HTR-8/SVneo (cell line): ENCODE measurements at regions not wholly inside any gene's neighbourhood (a gene's known extent, or its start where the extent isn't known, plus 50 kb on each side); places are given as distances from the start of the nearest gene placed in this dataset.

ENCODE experiments used
- DNase-seq: peaks from one replicate; pipeline ENCODE4 v3.0.0; 2011; ENCODE audit warnings: low spot score, mixed read lengths; ENCODE audit not compliant: insufficient read length
- FAIRE-seq: peaks from 2 replicates; lab custom pipeline; 2011; peaks lifted over from hg19 to GRCh38; lab: Jason Lieb, UNC

DNA sequence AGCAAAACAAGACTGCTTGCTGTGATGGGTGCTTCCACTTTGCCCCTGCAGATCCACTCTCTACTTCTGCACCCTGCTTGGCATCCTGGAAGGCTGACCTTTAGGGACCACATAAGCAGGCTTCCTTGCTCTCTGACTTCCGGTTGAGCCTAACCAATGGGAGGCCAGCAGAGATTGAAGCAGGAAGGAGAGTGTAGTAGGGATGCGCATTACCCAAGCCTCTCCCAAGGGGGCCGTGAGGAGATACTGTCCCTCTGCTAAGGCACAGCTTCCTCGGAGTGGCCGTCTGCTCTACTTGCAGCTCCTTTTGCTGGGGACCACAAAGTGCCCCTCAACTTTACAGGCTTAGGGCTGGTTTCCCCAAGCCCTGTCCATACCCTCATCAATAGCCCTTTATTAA is 624.3 kb upstream of the TENM3 start:
- FAIRE-seq (no peak), DNase-seq (no peak)

DNA sequence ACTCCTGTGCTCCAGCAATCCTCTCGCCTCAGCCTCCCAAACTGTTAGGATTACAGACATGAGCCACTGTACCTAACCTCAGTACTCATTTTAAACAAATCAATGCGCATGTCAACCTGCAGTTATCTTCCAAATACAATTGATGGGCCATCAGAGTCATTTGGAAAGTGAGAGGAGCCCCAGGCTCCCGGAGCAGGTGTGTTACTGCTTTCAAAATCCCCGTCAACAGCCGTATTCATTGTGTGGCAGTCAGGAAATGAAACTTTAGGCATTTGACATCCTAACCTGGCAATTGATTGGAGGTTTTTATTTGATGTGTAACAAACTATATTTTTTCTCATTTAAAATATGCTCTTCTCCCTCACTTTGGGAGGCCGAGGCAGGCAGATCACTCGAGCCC is 623.6 kb upstream of the TENM3 start:
- DNase-seq: no peak
- no peak for FAIRE-seq

DNA sequence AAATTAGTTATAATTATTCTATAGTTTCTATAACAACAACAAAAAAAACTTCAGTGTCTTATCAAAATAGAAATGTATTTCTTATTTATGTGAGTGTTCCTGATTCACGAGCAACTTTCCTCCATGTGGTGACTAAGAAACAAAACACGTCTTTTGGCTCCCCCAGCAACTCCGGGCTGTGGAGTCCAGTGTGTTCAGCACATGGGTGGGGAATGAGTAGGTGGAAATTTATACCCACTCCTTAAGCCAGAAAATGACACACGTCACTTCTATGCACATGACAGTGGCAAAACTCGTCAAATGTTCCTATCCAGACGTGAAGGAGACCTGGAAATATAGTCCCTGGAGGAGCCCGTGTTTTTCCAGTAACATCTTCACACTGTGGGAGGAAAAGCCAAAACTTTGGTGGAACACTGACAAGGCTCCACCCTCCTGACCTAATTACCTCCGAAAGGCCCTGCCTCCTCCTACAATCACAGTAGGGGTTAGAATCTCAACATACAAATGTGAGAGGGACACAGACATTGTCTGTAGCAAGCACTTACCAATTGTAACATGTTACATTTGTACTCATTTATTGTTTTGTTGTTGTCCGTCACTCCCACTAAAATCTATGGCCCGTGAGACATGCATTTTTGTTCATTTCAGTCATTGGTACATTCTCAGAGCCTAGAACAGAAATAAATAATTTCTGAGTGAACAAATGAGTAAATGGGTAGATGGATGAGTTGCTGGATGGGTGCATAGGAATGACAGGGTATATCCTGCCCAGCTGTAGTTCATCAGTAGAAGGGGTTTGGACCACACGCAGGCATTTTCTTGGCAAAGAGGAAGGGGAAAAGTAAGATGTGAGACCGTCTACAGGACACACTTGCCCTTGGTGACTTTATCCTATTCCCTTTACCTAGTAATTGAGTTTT is 605.8 kb upstream of the TENM3 start:
- DNase-seq (no peak), FAIRE-seq (no peak)

DNA sequence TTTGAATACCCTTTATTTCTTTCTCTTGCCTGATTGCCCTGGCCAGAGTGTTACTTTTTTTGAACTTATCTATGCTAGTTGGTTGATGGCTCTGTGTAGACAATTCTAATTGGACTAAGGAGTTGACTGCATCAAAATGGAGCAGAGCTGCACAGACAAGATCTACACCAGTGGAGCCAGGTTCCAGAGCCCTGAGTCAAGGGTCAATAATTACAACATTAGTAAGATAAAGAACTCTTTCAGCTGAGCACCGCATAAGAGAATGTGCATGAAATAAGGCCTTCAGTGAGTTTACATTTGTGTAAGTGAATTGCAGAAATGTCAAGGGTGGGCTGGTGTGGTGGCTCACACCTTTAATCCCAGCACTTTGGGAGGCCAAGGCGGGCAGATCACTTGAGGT is 599.7 kb upstream of the TENM3 start:
- FAIRE-seq: no peak
- DNase-seq: no peak

DNA sequence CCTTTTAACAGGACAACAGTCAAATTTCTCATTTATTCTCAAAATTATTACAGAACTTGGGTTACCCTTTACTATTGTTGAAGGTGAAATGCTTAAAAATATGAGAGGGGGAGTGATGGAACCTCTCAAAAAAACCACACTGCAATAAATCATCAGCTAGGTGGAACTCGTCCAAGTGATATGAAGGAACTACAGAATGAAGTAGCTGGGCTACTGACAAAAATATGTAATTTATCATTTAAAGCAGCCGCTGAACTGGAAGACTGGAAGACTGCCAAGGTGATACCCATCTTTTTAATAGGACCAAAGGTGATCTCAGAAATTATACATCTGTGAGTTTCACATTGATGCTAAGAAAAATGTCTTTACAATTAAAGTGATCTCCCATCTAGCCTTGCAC is 597.7 kb upstream of the TENM3 start:
- no peak for DNase-seq
- FAIRE-seq: no peak

DNA sequence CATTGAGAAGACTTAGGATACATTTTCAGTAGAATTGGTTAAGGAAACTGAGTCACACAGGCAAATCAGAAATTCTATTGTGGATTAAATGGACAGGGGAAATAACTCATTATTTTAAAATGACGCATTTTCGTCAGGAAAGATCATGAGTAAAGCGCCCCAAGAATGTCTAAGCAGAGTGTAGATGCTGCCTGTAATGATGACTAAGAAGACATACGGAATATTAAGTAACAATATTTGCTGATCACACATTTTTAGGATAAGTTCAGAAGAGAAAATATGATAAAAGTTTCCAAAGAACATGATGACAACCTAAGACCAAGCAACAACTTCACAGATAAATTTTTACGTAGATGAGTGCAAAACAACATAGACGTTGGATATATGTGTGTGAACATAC is 596.3 kb upstream of the TENM3 start:
- peak; percentile 45 for DNase-seq
- no peak for FAIRE-seq

DNA sequence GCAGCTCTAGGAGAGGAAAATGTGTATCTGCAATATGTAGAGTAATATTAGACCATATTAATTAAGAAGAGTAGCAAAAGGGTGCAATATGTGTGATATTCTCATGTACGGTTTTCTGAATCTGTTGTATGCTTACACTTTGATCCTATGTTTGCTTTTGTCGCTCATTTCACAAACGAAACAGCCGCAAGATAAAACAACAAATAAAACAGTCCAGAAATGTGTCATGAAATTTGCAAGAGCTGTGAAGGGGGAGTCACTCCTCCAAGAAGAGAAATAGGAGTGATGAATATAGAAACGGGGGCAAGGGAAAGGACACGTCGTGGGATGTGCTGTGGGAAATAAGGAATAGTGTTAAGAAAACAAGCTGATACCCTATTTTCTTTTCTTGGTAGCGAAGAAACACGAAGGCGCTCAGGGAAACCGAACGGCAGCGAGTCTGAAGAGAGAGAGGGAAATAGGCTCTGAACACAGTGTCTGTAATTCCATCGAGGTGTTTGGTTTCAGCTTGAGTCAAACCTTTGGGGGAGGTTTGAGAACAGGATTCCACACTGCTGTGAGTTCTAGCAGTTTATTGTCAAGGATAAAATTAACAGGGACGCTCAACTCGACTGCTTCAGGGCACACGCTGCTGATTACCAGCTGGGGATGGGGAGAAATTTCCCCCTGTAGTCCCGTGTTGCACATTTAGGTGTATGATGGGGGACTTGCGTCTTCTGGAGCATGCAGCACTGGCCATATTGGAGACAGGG is 595.6 kb upstream of the TENM3 start:
- DNase-seq (peak; percentile 68), FAIRE-seq (peak; percentile 84)

DNA sequence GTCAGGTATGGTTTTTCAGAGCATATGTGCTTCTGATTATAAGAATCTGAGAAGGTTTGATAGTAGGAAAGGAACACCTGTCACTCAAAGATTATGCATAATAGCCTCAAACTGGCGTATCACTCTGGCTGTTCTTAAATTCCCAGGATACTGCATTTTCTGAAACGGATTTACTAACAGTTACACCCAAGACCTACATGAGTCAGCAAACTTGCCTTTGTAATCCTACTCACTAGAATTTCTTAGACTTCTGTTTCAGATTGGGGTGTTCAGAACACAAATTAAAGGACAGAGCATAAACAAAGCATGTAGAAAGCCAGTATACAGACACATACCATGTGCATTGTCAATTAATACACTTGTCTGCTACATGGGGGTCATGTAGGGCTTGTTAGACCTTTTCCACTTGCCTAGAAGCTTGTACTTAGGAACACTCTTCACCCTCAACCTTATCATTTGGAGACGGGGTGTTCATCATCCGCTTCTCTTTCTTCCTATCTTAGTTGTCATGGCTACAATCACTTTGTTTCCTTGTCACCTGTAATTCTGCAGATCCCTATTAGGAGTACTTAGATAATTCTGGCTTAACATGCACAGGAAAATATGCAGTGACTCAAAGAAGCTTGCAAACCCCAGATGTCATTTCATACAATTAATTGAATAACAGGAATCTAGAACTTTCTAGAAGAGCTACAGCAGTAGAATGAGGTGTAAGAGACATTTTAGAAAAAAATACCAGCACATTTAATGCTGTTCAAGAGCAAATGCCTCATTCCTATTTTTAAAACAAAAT is 593.0 kb upstream of the TENM3 start:
- DNase-seq (no peak), FAIRE-seq (no peak)

DNA sequence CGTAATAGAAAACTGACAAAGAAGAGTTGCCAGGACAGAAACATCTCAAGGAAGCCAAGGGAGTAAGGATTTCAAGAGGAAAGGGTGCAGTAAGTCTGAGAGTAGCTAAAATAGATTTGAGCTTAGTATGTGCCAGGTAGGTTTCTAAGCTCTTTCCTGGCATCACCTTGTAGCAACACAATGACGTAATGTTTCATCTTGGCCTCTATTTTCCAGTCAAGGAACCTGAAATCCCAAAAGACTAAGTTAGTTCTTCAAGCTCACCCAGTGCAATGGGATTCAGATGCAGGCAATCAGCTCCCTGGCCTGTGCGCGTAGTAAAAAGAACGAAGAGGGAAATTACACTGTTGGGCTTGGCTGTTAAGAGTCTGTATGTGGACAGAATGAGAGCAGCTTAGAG is 586.5 kb upstream of the TENM3 start:
- DNase-seq (no peak), FAIRE-seq (no peak)

DNA sequence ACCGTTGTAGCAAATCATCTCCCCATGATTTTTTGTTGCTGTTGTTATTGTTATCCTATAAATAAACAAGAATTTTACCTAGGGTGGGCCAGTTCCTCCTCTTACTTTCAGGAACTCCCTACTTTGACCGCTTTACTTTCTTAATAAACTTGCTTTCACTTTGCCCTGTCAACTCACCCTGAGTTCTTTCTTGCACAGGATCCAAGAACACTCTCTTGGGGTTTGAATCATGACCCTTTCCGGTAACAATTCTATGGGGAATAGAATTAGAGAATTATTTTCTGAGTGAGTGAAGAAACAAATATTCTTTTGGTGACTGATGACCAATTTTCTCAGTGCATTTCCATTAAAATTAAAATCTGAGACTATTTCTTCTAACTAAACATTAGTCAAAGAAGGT is 584.0 kb upstream of the TENM3 start:
- no peak for FAIRE-seq
- no peak for DNase-seq

DNA sequence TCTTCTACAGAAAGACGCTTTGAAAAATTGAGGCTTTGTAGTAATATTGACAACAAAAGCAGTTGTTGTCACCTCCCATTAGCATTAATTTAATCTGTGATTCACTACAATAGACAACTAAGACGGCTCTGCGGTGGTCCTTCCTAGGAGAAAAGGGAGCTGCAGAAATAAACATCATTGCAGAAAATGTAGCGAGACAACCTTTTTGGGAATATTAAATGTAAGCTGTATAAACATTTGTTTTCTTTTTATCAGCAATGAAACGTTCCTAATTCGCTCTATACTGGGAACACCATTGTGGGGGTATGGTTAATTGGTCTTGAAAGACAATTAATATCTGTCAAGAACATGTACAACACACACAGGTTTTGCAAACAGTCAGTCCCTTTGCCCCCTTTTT is 583.3 kb upstream of the TENM3 start:
- no peak for FAIRE-seq
- DNase-seq: no peak

DNA sequence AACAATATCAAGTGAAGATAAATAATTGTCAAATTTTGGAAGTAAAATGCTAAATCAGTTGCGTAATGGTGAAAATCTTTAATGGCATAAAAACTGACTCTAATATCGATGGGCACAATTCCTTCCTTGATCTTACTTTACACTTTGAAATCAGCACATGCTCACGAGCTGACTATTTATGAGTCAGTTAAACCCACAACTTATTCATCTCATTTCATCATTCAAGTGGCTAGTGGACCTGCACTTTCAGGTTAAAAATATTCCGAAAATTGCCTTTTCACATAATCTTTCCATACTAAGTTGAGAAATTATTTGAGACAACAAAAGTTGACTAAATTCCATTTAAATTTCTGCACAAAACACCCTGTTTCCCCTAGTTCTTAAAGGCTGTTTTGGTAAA is 582.1 kb upstream of the TENM3 start:
- FAIRE-seq (no peak), DNase-seq (no peak)

DNA sequence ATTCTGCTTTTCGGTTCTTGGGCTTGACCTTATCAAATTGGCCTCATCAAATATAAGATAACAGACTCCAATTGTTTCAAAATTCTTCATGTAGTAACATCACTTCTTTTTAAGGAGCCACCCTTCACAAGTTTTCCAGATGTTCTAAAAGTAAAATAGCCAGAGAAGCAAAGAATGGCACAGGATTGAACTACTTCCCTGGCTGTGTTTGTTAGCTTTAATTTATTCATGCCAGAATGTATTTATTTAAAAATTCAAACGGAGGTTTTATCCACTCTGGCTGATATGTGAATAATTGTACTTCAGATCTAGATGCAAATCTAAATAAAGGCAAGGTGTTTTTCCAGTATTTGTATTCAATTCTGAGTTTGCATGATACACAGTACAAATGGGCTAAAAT is 581.3 kb upstream of the TENM3 start:
- FAIRE-seq: no peak

DNA sequence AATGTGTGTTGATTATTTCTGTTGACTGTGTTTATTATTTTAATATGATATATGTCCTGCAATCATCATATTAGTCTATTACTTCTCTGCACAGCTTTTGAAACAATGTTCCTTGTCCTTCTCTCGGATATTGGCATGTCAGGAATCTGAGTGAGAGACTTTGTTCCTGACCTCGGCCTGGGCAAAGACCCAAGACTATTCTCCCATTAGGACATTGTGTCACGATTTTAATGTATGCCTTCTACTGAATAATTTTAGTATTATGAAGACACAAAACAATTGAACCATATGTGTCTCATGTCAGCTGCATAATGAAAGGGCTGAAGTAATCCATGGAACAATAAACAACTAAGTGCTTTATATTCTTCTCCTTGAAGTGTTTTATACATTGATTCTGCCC is 580.8 kb upstream of the TENM3 start:
- peak; percentile 40 for FAIRE-seq
- DNase-seq: no peak

More for the DNA sequence above, 581.3 kb upstream of the TENM3 start:
- DNase-seq: no peak

DNA sequence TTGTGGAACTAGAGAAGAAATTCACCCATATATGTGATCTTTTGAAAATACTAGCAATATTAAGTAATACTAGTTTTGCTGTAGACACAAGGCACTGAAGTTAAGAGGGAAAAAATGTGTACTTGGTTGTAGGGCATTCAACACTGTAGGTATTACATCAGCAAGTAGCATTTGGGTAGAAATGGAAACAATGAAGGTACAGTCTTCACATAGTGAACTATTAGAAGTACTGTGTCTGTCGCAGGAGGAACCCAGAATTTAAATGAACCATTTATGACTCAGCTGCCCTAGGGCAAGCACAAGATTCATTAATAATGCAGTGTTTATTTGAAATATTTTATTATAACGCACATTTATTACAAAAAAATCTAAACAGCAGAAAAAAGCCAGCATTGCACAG is 572.7 kb upstream of the TENM3 start:
- no peak for DNase-seq
- no peak for FAIRE-seq

DNA sequence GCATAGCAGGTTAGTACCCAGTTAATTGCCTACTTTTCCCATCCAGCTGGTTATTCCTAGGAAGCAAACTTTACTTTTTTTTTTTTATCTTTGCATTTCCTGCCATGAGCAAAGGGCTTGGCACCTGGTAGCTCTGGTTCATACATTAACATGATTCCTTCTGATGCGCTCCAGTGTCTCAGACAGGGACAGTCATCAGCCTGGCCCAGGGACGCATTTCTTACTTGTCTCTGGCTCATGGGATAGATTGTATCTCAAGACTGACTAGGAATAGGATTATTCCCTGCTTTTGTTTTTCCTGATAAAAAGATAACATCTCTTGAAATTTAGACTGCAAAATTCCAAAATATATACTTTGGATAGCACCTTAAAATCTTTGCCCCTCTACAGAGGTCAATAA is 571.5 kb upstream of the TENM3 start:
- no peak for DNase-seq
- FAIRE-seq: no peak

DNA sequence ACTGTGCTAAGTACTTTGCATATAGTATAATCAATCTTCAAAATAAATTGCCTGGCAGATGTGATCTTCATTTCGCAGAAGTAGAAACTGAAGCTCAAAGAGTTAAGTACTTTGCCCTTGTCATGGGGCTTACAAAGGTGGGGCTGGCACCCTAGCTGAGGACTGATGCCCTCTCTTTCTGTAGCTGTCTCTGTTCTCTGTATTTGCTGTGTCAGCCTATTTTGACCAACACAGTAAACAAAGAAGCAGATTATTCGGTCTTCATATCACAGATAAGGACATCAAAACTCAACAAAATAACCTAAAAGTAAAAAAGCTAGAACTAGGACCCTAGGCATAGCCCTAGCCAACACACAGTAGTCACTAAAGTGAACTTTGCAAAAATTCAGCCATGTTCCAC is 570.5 kb upstream of the TENM3 start:
- DNase-seq (no peak), FAIRE-seq (no peak)

DNA sequence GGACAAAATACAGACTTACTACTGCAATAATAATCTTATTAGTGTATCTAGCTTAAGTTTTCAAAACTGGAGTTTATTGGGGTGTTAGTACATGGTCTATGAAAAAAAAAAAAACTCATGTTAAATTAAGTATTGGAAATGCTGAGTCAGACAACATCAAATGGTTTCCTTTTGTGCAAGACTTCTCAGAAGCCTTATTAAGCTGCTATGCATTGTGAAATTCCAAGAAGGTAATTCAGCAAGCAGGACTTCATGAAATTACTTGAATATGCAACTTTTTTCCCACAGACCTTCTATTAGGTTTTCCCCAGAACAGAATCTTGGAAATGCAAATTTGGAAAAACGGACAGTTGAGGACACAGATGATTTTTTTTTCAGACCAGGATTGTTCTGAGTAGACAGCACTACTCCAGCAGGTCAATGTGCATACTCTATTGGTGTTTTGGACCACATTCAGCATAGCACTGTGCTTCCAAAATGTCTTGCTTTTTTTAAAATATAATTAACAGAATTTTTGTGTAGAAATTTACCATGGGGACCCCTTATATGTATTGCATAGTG is 568.8 kb upstream of the TENM3 start:
- DNase-seq: no peak
- FAIRE-seq: no peak

DNA sequence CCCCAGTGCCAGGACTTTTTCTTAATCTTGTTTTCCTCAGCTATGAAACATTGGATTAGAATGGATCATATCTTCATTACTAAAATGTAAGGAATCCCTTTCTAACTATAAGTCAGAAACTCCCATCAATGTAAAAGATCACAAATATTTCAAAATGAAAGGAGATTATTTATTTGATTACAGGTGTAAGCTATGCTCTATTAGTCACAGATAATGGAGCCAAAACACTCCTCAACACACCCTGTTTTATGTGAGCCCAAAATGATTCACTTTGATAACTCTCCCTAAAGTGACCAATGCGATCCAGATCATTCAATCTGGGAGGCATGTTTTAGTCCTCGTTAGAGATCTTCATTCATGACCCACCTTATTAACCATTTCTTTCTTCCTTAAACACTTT is 566.7 kb upstream of the TENM3 start:
- FAIRE-seq: no peak
- no peak for DNase-seq

DNA sequence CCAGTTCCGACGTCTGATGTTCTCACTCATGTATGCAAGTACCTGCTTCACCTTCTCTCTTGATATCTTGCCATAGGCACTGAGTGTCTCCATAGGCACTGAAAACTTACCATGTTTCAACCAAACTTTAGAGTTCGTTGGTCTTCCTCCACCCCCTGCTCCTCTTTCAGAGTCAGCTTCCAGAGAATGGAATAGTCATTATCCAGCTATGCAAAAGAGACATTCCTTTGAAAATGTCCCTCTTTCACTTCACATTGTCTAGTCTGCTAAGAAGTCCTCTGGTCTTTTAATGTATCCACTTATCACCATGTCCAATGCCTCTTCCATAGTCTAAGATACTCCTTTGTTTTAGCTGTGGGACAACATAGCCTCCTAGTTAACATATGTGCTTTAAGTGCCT is 566.0 kb upstream of the TENM3 start:
- DNase-seq: no peak
- FAIRE-seq: peak; percentile 20

DNA sequence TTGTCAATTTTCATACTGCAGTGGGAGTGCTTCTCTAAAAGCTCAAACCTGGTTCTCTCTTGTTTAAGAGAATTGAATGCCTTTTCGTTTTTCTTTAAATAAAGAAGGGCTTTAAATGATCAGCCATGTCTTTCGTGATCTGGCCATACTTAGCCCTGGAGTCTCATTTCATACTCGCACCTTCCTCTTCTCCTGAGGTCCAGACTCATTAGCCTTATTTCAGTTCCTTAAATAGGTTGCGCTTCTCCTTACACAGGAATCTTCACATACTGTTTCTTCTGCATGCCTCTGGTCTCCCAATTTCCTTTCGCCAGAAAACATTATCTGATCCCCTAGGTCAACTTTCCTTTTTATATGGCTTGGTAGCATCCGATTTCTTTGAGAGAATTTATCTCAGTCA is 565.6 kb upstream of the TENM3 start:
- no peak for FAIRE-seq

More for the DNA sequence above, 565.6 kb upstream of the TENM3 start:
- no peak for DNase-seq
